ENCODE measurements at regions not wholly inside any gene's neighbourhood (a gene's known extent, or its start where the extent isn't known, plus 50 kb on each side); places are given as distances from the start of the nearest gene placed in this dataset.

DNA sequence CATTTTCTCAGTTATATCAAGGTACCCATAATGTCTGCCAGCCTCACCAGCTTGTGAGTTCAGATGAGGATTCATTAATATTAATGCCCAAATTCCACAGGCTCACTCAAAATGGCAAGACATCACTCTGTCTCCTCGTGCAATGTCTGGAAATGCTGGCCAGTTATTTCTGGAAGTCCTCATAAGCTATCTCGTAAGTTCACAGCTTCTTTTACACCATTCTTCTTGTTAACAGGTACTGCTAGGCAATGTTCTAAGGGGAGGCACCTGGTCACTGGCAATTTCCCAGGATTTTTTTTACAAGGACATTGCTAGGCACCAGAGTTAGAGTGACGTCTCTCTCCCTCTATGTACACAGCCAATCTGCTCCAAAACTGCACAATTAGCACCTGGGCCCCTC, 80.2 kb upstream of the SEMA3C start:
- TF ChIP-seq SUZ12 (IDR thresholded peaks at IDR 0.05; ENCODE audit: extremely low read depth, insufficient read depth, insufficient read length) (no peak), ZNF274 (IDR thresholded peaks at IDR 0.05; ENCODE audit: low read depth, low read length) (no peak), YY1 (IDR thresholded peaks at IDR 0.05; ENCODE audit: insufficient read depth, insufficient read length) (no peak)
